ENCODE measurements at regions not wholly inside any gene's neighbourhood (a gene's known extent, or its start where the extent isn't known, plus 50 kb on each side); places are given as distances from the start of the nearest gene placed in this dataset.

DNA sequence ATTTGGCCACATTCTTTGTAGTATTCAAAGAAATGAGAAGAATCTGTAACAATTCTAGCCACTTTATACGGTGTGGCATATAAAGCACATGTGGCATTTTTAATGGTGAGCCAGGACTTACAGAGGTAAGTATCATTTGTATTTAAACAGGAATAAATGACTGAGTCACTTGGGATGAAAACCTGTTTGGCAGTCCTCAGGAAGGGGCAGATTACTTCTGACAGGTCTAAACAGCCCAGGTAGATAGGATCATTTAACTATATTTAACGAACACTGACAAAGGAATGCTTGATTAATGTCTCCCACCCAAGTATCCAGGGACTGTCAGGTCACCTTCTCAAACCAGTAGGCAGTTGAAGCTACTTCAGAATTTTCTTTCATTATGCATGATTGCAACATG is 241.5 kb upstream of the SATB1 start:
- no peak for TF ChIP-seq POLR2A (IDR thresholded peaks at IDR 0.05)
- no peak for TF ChIP-seq EP300 (IDR thresholded peaks at IDR 0.05)

Data from suprapubic skin (tissue), 2 donors.